HepG2 (cell line): ENCODE measurements at regions not wholly inside any gene's neighbourhood (a gene's known extent, or its start where the extent isn't known, plus 50 kb on each side); places are given as distances from the start of the nearest gene placed in this dataset.

Source experiments
- ATAC-seq: fragments of 200-7000 bp; cut with Tn5 transposase; 3 replicates; pipeline ENCODE4 v1.9.1; 2020; ENCODE audit warnings: mild to moderate bottlenecking, moderate library complexity
- BruUV-seq: library from RNA; stranded (reverse); fragments of 400-500 nt; replicated peaks from 2 replicates; lab custom pipeline; 2021; lab: Mats Ljungman, UMichigan
- CTCF ChIA-PET: fragments of 300-600 bp; formaldehyde crosslinking; extraction: SDS; loops from one replicate; lab custom pipeline; 2021; ENCODE audit warnings: low total read pairs, inconsistent platforms, low intra/inter-chr PET ratio; lab: Yijun Ruan, JAX
- POLR2A ChIA-PET: fragments of 350-600 bp; sonication (Branson Sonifier 250); formaldehyde crosslinking; loops from one replicate; lab custom pipeline; 2020; ENCODE audit warnings: antibody characterized with exemption, inconsistent platforms; lab: Yijun Ruan, JAX
- DNase-seq: peaks from one replicate; pipeline ENCODE4 v3.0.0-alpha.2; 2015; ENCODE audit warnings: low spot score
- FAIRE-seq: peaks from 3 replicates; lab custom pipeline; 2011; peaks lifted over from hg19 to GRCh38; lab: Jason Lieb, UNC
- H2AFZ ChIP-seq: one replicate; pipeline ENCODE4 v1.6.1; 2011; ENCODE audit warnings: low read length, inconsistent platforms
- H3K27ac ChIP-seq: fragments of 300-600 bp; 3 replicates; pipeline ENCODE4 v1.8.0; 2011; ENCODE audit warnings: mixed run types, mild to moderate bottlenecking, mixed read lengths, low read length, inconsistent platforms; ENCODE audit not compliant: insufficient read depth; ENCODE audit errors: extremely low read length
- H3K27me3 ChIP-seq, 2 experiments: fragments of 200-600 bp in 1 of 2; 2 replicates in 1 of 2; 3 replicates in 1 of 2; pipeline versions ENCODE4 v1.6.0 to v1.8.0; 2011; ENCODE audit warnings: low read length in 2 of 2, mild to moderate bottlenecking in 2 of 2, moderate library complexity in 2 of 2, inconsistent platforms in 1 of 2; ENCODE audit not compliant: insufficient read depth in 2 of 2, control insufficient read depth in 1 of 2
- H3K36me3 ChIP-seq, 2 experiments: fragments of 200-600 bp in 1 of 2; replicated peaks in 1 of 2; 2 replicates in 1 of 2; 3 replicates in 1 of 2; pipeline versions ENCODE4 v1.5.1 to v1.8.0; 2011; ENCODE audit warnings: low read length in 2 of 2, inconsistent platforms in 1 of 2; ENCODE audit not compliant: insufficient read depth in 2 of 2, control insufficient read depth in 1 of 2
- H3K4me1 ChIP-seq: 2 replicates; pipeline ENCODE4 v1.5.1; 2012; ENCODE audit warnings: low read length, inconsistent platforms; ENCODE audit not compliant: insufficient read depth
- H3K4me2 ChIP-seq: 2 replicates; pipeline ENCODE4 v1.6.0; 2011; ENCODE audit warnings: low read depth, low read length, inconsistent platforms
- H3K4me3 ChIP-seq, 3 experiments: fragments of 200-600 bp in 1 of 3; sonication (generic), shearing (Covaris generic) in 1 of 3; replicated peaks in 1 of 3; 2 replicates each; pipeline ENCODE4 v1.5.1; 2011 to 2016; ENCODE audit warnings: low read length in 3 of 3, inconsistent platforms in 2 of 3, low read depth in 2 of 3, mild to moderate bottlenecking in 2 of 3, control low read depth in 1 of 3, mixed read lengths in 1 of 3; ENCODE audit not compliant: insufficient read depth in 1 of 3
- H3K79me2 ChIP-seq: one replicate; pipeline ENCODE4 v1.6.1; 2011; ENCODE audit warnings: low read length, inconsistent platforms; ENCODE audit not compliant: insufficient read depth
- H3K9ac ChIP-seq: 2 replicates; pipeline ENCODE4 v1.6.0; 2011; ENCODE audit warnings: mild to moderate bottlenecking, low read depth, low read length, inconsistent platforms; ENCODE audit not compliant: insufficient read depth
- H3K9me3 ChIP-seq: 2 replicates; pipeline ENCODE4 v1.5.1; 2012; ENCODE audit warnings: mild to moderate bottlenecking, low read length
- H4K20me1 ChIP-seq: 2 replicates; pipeline ENCODE4 v1.6.0; 2011; ENCODE audit warnings: inconsistent platforms, mild to moderate bottlenecking, low read length, moderate library complexity; ENCODE audit not compliant: insufficient read depth
- AKAP8 ChIP-seq: sonication (generic); formaldehyde crosslinking; IDR thresholded peaks from 2 replicates; pipeline ENCODE4 v1.5.1; 2020; ENCODE audit warnings: mild to moderate bottlenecking, missing genetic modification reagents
- ARHGAP35 ChIP-seq: sonication (generic); formaldehyde crosslinking; IDR thresholded peaks from 2 replicates; pipeline ENCODE4 v1.9.0; 2022; ENCODE audit warnings: mild to moderate bottlenecking, inconsistent platforms, moderate library complexity, missing genetic modification reagents, borderline replicate concordance
- ARID4A ChIP-seq: sonication (generic); formaldehyde crosslinking; IDR thresholded peaks from 2 replicates; pipeline ENCODE4 v1.5.0; 2020; ENCODE audit warnings: mild to moderate bottlenecking, missing genetic modification reagents, borderline replicate concordance
- ATF5 ChIP-seq: sonication (generic); formaldehyde crosslinking; IDR thresholded peaks from 2 replicates; pipeline ENCODE4 v1.4.0; 2020; ENCODE audit warnings: mild to moderate bottlenecking, low read depth, missing genetic modification reagents
- MED8 ChIP-seq: sonication (generic); formaldehyde crosslinking; IDR thresholded peaks from 2 replicates; pipeline ENCODE4 v1.8.1; 2023; ENCODE audit warnings: mild to moderate bottlenecking, missing genetic modification reagents; ENCODE audit not compliant: insufficient replicate concordance
- NFE2 ChIP-seq: sonication (generic); formaldehyde crosslinking; IDR thresholded peaks from 2 replicates; pipeline ENCODE4 v1.4.0; 2020; ENCODE audit warnings: missing genetic modification reagents
- NR3C1 ChIP-seq: sonication (generic); formaldehyde crosslinking; IDR thresholded peaks from 2 replicates; pipeline ENCODE4 v1.4.0; 2020; ENCODE audit warnings: missing genetic modification reagents
- SETDB1 ChIP-seq: sonication (generic); formaldehyde crosslinking; IDR thresholded peaks from 2 replicates; pipeline ENCODE4 v1.5.1; 2020; ENCODE audit warnings: missing genetic modification reagents, mild to moderate bottlenecking, borderline replicate concordance
- ZFP36L2 ChIP-seq: sonication (generic); formaldehyde crosslinking; IDR thresholded peaks from 2 replicates; pipeline ENCODE4 v1.4.0; 2020; ENCODE audit warnings: missing genetic modification reagents
- ZNF17 ChIP-seq: sonication (generic); formaldehyde crosslinking; IDR thresholded peaks from 2 replicates; pipeline ENCODE4 v1.5.0; 2020; ENCODE audit warnings: mild to moderate bottlenecking, missing genetic modification reagents
- ZNF644 ChIP-seq: IDR thresholded peaks from 2 replicates; pipeline ENCODE4 v1.6.1; 2016; ENCODE audit warnings: low read depth
- WGBS: methylation state at CpG from one replicate; pipeline ENCODE4 v1.1.6; 2017; ENCODE audit warnings: low lambda C conversion rate; 5-methylcytosine and 5-hydroxymethylcytosine counted together
- in situ Hi-C: cut with HindIII; loops from 2 replicates; pipeline ENCODE4 v1.10.0; 2017; ENCODE audit warnings: low pct_unique_long_range_greater_than_20kb; ENCODE audit not compliant: extremely low pct_ligation_motif_present
- intact Hi-C: fragments of 100-400 bp; cut with micrococcal nuclease; formaldehyde crosslinking; loops from one replicate; pipeline ENCODE4 v1.10.0; 2022; ENCODE audit not compliant: unreplicated experiment
- TF ChIP-seq, protein P1 (sequence below): sonication (generic); formaldehyde crosslinking; IDR thresholded peaks from 2 replicates; pipeline ENCODE4 v1.8.0; 2023; ENCODE audit warnings: mild to moderate bottlenecking, missing genetic modification reagents
- TF ChIP-seq, protein P2 (sequence below): sonication (generic); formaldehyde crosslinking; IDR thresholded peaks from 2 replicates; pipeline ENCODE4 v1.8.0; 2022; ENCODE audit warnings: mild to moderate bottlenecking, missing genetic modification reagents, borderline replicate concordance

- FAIRE-seq = no peak
- H3K27me3 ChIP-seq = no peaks in the 10 kb centered on the region
- POLR2A ChIA-PET = no interaction called here
- in situ Hi-C loops (loop anchor here (10.0 kb wide), 1 partner anchor 382 kb away; the partner anchor contains the start of gene SLC17A8), intact Hi-C loops (loop anchor here (5.0 kb wide), 1 partner anchor 505 kb away; no protein-coding TSS in a partner anchor)
- H3K9me3 ChIP-seq = no peaks in the 10 kb centered on the region
- H3K4me1 ChIP-seq = no peaks in the 10 kb centered on the region
- no peak for ATAC-seq
- no peaks in the 10 kb centered on the region for H3K36me3 ChIP-seq
- H3K4me3 ChIP-seq = no peak overlapping the region
- H2AFZ ChIP-seq = no peak overlapping the region
- H3K79me2 ChIP-seq = no peaks in the 10 kb centered on the region
- no peak overlapping the region for H3K9ac ChIP-seq
- CTCF ChIA-PET = no interaction called here
- no peaks in the 10 kb centered on the region for H4K20me1 ChIP-seq
- BruUV-seq = no TSS peak
- DNase-seq = no peak
- H3K4me2 ChIP-seq = no peak overlapping the region
- TF ChIP-seq ZNF17 (no peak), ARHGAP35 (CRISPR knock-in tag) (no peak), ZNF644 (CRISPR knock-in tag) (no peak), ARID4A (no peak), AKAP8 (no peak), ZFP36L2 (CRISPR knock-in tag) (no peak), NFE2 (CRISPR knock-in tag) (no peak), SETDB1 (CRISPR knock-in tag) (no peak), ATF5 (CRISPR knock-in tag) (no peak), NR3C1 (CRISPR knock-in tag) (no peak), MED8 (CRISPR knock-in tag) (no peak)
- TF ChIP-seq, protein P1, sequence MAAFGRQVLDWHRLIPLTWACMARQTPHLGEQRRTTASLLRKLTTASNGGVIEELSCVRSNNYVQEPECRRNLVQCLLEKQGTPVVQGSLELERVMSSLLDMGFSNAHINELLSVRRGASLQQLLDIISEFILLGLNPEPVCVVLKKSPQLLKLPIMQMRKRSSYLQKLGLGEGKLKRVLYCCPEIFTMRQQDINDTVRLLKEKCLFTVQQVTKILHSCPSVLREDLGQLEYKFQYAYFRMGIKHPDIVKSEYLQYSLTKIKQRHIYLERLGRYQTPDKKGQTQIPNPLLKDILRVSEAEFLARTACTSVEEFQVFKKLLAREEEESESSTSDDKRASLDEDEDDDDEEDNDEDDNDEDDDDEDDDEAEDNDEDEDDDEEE (CRISPR knock-in tag) = no peak
- TF ChIP-seq, protein P2, sequence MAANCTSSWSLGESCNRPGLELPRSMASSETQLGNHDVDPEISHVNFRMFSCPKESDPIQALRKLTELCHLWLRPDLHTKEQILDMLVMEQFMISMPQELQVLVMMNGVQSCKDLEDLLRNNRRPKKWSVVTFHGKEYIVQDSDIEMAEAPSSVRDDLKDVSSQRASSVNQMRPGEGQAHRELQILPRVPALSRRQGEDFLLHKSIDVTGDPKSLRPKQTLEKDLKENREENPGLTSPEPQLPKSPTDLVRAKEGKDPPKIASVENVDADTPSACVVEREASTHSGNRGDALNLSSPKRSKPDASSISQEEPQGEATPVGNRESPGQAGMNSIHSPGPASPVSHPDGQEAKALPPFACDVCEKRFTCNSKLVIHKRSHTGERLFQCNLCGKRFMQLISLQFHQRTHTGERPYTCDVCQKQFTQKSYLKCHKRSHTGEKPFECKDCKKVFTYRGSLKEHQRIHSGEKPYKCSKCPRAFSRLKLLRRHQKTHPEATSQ (CRISPR knock-in tag) = no peak
- no peak overlapping the region for H3K27ac ChIP-seq
- WGBS = 0% methylated on average over 2 of the region's 2 CpGs
Observed at GRCh38 chr12:100737168-100737567, 57.4 kb upstream of the ANO4 start.
